SK-MEL-5 (cell line): ENCODE measurements at regions not wholly inside any gene's neighbourhood (a gene's known extent, or its start where the extent isn't known, plus 50 kb on each side); places are given as distances from the start of the nearest gene placed in this dataset.

Source experiments
- DNase-seq: peaks from one replicate; pipeline ENCODE4 v3.0.0-alpha.2; 2016; ENCODE audit warnings: low read depth, low spot score
- in situ Hi-C: cut with HindIII; loops from 2 replicates; pipeline ENCODE4 v1.10.0; 2016; ENCODE audit warnings: low sequenced_read_pairs, high pct_unique_total_duplicates, low pct_unique_long_range_greater_than_20kb

DNA sequence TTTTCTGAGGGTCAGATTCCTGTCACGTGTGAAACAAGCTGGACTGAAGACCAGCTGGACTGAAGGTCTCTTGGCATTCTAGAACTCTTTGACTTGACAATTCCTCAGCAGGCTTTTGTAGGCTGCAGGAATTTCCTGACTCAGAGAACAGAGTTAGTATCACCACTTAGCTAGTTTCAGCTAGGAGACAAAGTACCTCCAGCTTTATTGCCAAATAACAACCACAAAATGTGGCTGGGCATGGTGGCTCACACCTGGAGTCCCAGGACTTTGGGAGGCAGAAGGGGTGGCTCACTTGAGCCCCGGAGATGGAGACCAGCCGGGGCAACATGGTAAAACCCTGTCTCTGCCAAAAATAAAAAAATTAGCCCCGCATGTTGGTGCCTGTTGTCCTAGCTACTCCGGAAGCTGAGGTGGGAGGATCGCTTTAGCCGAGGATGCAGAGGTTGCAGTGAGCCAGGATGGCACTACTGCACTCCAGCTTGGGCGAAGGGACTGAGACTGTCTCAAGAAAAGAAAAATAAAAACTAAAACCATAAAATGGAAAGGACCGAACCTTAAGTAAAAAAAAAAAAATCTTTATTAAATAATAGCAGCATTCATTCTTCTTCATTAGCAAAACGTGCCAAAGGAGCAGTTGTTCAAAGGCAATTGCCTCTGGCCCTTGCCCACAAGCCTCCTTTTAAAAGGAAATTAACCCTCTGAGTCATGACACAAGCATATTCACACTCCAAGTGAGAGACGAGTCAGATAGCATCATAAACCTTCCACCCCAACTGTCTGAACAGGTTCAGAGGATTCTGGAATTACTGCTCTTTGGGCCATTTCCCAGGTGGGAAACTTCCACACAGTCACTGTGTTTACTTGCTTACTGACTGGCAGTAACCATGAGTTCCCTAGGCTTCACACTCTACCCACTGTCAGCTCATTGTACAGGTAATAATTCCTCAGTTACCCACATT lies 88.9 kb downstream of the MYL12B start:
- no peak for DNase-seq
- in situ Hi-C loops: no loop called here

DNA sequence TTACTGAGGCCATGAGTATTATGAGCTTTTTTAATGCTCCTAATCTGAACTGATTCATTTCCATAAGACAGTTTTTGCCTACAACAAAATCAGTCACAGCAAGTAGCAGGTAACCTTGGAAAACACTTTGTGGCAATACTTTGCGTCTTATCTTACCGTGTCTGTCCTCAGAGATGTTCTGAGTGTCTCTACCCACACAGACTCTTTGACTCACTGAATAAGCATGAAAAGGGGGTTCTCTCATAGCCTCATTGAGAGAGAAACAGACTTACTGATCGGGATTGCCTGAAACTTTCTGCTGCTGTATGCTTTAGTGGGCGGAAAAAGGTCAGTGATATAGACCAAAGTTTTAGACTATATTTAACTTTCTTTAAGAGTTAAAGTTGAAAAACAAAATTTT lies 92.6 kb downstream of the MYL12B start:
- no peak for DNase-seq
- in situ Hi-C loops: no loop called here

DNA sequence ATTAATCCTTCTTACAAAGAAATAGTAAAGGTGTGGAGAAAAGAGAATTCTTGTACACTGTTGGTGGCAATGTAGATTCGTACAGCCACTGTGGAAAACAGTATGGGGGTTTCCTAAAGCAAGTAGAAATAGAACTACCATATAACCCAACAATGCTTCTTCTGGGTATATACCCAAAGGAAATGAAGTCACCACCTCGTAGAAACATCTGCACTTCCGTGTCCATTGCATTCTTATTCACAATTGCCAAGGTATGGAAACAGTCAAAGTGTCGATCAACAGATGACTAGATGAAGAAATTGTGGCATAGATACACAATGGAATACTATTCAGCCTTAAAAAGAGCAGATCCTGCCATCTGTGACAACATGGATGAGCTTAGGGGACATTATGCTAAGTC lies 93.4 kb upstream of the TGIF1 start:
- in situ Hi-C loops: no loop called here
- no peak for DNase-seq

DNA sequence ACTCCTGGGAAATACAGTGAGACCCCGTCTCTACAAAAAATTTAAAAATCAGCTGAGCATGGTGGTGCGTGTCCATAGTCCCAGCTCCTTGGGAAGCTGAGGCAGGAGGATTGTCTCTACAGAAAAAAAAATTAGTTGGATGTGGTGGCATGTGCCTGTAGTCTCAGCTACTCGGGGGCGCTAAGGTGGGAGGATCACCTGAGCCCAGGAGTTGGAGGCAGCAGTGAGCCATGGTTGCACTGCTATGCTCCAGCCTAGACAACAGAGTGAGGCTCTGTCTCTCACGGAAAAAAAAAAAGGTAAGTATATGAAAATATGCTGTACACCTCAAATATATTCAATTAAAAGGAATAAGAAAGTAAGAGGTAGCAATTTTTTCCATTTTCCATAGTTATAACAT lies 92.5 kb upstream of the TGIF1 start:
- no peak for DNase-seq
- in situ Hi-C loops: no loop called here

DNA sequence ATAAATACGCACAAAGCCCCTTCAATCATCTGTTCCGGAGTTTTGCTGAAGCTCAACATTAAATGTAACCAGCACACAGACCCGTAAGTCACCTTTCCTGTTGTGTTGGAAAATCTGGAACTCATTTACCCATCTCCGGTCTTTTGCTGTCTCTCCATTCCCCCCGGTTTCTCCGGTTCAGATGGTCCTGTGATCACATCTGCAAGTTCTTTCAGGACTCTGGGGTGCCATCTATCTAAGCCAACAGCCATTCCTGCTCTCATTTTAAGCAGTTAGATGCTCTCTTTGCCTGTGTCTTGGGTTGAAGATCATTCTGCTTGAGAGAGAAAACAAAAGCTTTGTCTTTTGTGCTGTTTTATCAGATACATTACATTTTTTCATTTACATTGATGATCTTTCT lies 91.7 kb upstream of the TGIF1 start:
- no peak for DNase-seq
- in situ Hi-C loops: no loop called here

DNA sequence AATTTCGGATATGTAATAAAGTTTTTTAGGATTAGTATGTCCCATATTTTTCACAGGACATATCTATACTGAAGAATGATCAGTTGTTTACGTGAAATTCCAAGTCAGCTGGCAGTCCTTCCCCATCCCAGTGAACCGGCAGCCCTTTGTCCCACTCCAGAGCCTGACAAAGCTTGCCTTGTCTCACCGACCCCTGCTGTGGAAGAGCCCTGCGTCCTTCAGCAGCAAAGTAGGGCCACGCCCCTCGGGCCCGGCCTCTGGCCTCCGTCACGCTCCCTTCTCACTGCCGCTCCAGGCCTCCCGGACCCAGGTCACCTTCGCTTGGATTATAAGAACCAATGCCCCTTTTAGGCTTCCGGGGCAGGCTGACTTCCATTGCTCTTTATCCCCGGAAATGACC lies 89.8 kb upstream of the TGIF1 start:
- DNase-seq: peak; percentile 92
- in situ Hi-C loops: no loop called here

DNA sequence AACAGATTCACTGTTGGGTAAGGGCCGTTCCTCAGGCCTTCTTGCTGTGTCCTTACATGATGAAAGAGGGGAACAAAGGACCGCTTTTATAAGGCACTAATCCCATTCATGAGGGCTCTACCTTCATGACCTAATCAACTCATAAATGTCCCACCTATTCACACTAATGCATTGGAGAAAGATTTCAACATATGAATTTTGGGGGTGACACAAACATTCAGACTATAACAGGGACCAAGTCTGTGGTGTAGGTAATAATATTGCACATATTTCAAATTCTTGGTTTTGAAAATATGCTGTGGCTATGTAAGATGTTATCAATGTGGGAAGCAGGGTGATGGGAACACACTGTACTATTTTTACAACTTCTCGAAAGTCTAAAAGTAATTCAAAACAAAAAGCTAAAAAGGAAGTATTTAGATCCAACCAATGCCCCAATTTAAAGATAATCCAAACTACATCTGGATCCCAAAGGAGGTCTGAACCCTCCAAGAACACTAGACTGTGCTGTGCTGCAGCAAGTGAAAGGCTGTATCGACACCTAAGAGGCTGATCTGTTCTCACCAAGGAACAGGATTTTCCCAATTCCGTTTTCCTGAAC lies 82.4 kb upstream of the TGIF1 start:
- DNase-seq: no peak
- in situ Hi-C loops: no loop called here

DNA sequence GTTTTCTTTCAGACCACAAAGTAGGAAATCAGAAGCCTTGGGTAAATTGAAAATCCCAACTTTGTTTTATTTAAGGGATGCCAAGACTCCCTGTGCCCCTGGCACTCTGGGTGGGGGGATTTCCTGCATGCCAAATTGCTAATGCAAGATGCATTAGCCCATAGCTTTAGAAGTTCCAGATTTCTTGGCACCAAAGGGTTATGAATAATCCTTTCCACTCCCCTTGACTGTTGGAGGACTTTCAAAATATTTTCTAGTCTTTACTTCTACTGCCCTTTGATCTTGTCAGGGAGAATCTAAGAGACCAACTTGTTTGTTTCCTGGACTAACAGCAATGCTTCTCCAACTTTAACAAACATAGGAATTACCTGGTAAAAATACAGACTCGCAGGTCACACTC lies 81.8 kb upstream of the TGIF1 start:
- in situ Hi-C loops: no loop called here
- DNase-seq: no peak

DNA sequence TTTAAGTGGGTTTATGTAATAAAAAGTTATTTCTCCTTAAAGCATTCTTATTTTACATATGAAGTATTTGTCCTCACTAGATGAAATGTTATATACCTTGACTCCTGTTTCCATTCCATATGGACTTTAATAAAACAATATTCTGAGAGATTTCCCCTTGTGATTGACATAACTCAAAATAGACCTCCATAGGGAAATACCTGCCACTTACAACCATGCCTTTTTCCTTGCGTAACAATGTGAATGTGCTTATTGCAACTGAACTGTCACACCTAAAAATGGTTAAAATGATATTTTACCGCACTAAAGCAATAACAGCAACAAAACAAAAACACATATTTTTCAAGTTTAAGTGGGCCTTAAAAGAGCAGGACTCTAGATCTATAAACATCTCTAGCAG lies 70.3 kb upstream of the TGIF1 start:
- no peak for DNase-seq
- in situ Hi-C loops: no loop called here

DNA sequence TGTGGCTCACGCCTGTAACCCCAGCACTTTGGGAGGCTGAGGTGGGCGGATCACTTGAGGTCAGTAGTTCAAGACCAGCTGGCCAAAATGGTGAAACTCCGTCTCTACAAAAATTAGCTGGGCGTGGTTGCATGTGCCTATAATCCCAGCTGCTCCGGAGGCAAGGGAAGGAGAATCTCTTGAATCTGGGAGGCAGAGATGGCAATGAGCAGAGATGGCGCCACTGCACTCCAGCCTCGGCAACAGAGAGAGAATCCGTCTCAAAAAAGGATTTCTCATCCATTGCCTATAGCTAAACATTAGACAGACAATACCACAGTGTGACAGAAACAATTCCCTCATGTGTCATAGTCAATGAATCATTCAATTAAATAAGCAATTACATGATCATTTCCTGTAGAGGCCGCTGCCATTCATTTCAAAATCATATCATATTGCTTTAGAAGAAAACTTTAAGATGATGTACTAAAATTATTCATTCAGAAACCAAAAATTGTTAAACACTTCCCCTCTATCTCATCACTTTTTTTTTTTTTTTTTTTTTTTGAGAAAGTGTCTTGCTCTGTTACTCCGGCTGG lies 69.5 kb upstream of the TGIF1 start:
- in situ Hi-C loops: no loop called here
- peak; percentile 57 for DNase-seq

DNA sequence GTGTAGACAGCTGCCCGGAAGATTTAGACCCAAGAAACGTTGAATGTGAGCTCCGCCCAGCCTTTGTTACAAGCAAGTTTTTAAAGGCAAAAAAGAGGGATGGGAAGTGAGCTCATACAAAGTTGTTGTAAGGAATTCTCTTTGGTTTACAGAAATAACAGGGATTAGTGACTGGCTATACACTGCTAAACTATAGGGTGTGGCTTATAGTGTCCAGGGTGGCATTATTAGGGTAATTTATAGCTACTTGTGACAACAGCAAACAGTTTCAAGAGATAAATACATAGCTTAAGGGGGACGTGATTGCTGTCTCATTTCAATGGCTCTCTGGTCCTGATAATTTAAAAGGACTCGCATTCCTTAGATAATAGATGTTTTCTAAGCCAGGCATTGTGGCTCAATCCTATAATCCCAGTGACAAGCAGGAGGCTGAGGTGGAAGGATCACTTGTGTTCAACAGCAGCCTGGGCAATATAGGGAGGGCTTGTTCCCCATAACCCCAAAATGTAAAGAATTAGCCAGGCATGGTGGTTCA lies 66.5 kb upstream of the TGIF1 start:
- in situ Hi-C loops: no loop called here
- no peak for DNase-seq

DNA sequence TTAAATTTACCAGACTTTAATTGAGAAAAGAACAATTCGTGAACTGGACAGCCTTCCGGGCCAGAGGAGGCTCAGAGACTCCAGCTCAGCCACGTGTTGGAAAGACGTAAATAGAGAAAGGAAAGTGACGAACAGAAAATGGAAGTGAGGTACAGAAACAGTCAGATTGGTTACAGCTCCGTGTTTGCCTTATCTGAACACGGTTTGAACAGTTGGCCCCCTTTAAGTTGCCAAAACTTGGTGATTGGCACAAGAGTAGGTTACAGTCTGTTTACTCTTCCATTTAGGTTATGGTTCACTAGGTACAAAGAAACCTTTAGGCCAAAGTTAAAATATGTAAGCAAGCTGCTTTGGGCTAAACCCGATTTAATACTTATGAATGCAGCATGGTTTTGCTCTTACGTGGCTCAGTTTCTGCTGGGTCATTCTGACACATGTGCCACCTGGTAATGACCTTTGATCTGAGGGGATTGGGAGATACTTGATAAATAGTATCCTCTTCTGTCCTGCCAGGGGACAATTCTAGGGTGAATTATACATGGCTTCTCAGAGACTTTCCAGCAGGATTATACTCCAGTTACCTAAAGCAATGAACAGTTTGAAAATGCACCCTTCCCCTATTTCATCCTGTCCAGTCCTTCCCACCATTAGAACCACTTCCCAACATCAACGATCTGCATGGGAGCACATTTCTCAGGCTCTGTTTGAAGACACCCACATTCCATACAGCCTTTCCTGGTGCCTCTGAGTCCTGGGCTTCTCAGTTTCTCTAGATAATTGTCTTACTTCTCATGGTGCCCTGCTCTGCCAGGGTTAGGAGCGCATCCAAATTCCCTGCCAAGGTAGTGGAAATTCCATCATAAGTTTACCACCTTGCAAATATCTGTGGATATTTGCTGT lies 65.1 kb upstream of the TGIF1 start:
- in situ Hi-C loops: no loop called here
- no peak for DNase-seq

DNA sequence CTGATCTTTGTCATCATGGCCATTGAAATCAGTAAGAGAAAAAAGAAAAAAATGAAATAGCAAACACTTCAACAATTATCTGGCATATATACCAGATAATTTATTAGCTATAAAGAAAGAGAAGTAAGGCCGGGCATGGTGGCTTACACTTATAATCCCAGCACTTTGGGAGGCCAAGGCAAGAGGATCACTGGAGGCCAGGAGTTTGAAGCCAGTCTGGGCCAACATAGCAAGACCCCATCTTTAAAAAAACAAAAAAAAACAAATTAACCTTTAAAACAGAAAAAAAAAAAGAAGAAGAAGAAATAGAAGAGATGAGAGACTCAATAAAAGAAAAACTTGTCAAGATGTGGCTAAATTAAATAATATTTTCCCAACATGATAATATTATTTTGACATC lies 61.6 kb upstream of the TGIF1 start:
- no peak for DNase-seq
- in situ Hi-C loops: no loop called here

DNA sequence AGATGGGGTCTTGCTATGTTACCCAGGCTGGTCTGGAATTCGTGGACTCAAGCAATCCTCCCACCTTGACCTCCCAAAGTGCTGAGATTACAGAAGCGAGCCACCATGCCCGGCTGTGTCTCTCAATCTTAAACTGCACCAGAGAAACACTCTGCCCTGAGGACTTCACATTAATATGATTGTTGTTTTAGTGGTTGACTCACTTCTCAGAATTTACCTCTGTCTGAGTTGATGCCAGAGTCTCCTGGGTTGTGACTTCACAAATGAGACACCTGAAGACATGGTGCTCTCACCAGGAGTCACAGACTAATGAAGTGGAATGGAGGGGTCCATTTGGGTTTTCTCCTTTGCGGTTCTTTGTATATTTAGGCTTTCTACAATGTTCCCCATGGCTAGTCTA lies 61.0 kb upstream of the TGIF1 start:
- in situ Hi-C loops: no loop called here
- DNase-seq: no peak

DNA sequence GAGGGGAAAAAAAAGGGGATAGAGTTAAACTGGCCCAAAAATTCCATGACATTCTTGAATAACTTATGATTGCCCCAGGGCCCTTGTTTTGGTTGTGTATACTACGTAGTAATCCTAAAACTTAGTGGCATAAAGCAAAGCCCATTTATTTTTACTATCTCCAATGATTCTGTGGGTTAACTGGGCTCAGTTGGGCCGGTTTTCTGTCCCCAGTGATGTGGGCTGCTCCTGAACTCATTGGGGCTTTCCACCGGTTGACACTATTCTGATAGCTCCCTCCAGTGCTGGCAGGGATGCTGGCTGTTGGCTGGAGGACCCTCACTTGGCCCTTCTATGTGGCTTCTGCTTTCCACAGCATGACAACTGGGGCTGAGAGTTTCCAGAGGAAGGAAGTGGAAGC lies 60.0 kb upstream of the TGIF1 start:
- in situ Hi-C loops: no loop called here
- DNase-seq: no peak

DNA sequence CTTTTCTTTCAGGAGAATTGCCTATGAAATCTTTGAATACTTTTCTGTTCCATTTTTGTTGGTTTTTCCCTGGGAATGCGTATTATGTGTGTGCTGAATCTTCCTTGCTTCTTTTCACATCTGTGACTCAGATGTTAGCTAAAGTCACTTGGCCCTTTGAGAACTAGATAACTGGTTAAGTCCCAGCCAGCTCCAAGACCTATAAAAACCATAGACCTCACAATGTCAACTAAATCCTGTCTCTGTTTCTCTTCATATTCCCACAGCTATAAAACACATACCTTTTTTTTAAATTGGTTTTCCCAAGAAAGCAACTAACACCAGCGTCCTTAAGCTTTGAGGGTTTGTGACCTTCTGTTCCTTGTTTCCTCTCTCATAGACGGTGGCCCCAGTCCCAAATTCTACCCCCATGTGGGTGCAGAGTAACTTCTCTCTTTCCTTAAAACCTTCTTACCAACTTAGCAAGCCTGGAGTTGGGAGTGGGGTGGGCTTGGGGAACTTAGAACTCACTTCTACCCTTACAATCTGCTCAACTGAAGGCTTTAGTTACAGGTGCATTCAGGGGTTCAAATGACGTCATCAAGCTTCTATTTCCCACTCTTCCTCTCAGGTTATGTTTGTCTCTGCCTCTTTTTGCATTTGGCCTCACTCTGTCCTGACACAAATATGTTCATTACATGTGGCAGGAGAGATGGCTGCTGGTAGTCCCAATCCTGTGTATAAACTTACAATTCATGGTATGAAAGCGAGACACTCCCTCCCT lies 58.1 kb upstream of the TGIF1 start:
- DNase-seq: no peak
- in situ Hi-C loops: no loop called here

DNA sequence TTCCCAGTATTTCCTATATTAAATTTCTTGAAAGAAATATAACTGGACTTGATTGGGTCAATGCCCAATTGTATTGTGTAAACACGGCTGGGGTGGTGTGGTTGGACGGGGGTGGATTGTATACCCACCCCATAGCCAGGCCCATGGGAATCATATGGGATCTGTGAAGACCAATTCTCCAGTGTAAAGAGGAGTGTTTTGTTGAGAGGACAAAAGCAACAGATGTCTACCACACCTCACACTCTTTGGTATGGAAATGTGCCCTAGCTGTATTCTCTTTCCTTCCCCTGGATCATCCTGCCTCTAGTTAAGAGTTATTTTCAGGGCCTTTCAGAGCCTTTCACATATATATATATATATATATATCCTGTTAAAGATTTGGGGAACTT lies 57.5 kb upstream of the TGIF1 start:
- DNase-seq: no peak

More for the DNA sequence above, 57.5 kb upstream of the TGIF1 start:
- in situ Hi-C loops: no loop called here
